ENCODE measurements at regions not wholly inside any gene's neighbourhood (a gene's known extent, or its start where the extent isn't known, plus 50 kb on each side); places are given as distances from the start of the nearest gene placed in this dataset.

DNA sequence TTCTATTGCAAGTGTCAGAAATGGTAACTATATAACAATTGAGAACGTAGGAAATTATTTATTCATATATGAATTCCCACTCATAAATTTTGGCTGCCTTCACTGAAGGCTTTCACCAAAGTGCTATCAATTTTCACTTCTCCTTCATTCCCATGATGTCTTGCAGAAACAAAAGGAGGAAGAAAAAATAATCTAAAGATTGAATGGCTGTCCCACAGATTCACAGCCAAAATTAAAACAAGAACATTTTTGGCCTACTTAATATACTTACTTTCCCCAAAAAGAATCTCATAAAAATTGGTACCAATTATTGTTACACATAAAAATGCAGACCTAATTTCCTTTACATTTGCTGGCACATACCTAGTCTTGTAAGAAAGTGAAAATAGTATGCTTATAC, 616.1 kb downstream of the CD109 start:
- TF ChIP-seq, protein P1, sequence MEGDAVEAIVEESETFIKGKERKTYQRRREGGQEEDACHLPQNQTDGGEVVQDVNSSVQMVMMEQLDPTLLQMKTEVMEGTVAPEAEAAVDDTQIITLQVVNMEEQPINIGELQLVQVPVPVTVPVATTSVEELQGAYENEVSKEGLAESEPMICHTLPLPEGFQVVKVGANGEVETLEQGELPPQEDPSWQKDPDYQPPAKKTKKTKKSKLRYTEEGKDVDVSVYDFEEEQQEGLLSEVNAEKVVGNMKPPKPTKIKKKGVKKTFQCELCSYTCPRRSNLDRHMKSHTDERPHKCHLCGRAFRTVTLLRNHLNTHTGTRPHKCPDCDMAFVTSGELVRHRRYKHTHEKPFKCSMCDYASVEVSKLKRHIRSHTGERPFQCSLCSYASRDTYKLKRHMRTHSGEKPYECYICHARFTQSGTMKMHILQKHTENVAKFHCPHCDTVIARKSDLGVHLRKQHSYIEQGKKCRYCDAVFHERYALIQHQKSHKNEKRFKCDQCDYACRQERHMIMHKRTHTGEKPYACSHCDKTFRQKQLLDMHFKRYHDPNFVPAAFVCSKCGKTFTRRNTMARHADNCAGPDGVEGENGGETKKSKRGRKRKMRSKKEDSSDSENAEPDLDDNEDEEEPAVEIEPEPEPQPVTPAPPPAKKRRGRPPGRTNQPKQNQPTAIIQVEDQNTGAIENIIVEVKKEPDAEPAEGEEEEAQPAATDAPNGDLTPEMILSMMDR (conservative IDR thresholded peaks at IDR 0.05), result no peak
- TF ChIP-seq ZFX (IDR thresholded peaks at IDR 0.05), result no peak
